ENCODE measurements at regions not wholly inside any gene's neighbourhood (a gene's known extent, or its start where the extent isn't known, plus 50 kb on each side); places are given as distances from the start of the nearest gene placed in this dataset.

GRCh38 chr6:134603561-134603960, 285.6 kb upstream of the SGK1 start:
- TF ChIP-seq, protein P1, sequence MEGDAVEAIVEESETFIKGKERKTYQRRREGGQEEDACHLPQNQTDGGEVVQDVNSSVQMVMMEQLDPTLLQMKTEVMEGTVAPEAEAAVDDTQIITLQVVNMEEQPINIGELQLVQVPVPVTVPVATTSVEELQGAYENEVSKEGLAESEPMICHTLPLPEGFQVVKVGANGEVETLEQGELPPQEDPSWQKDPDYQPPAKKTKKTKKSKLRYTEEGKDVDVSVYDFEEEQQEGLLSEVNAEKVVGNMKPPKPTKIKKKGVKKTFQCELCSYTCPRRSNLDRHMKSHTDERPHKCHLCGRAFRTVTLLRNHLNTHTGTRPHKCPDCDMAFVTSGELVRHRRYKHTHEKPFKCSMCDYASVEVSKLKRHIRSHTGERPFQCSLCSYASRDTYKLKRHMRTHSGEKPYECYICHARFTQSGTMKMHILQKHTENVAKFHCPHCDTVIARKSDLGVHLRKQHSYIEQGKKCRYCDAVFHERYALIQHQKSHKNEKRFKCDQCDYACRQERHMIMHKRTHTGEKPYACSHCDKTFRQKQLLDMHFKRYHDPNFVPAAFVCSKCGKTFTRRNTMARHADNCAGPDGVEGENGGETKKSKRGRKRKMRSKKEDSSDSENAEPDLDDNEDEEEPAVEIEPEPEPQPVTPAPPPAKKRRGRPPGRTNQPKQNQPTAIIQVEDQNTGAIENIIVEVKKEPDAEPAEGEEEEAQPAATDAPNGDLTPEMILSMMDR (IDR thresholded peaks at IDR 0.05; ENCODE audit: low read length), result no peak
- no peak for TF ChIP-seq EZH2phosphoT487 (IDR thresholded peaks at IDR 0.05; ENCODE audit: low read length)
- TF ChIP-seq EZH2 (optimal IDR thresholded peaks at IDR 0.05; ENCODE audit: low read depth, low read length), result no peak
